Natural killer cell (primary cell): ENCODE measurements at regions not wholly inside any gene's neighbourhood (a gene's known extent, or its start where the extent isn't known, plus 50 kb on each side); places are given as distances from the start of the nearest gene placed in this dataset.
"Not testable (repeated sequence)": the region's sequence is repeated elsewhere in the genome, so short reads cannot be mapped to it uniquely, and the experiment has no call there.

Experiments
- ATAC-seq, 3 donors: fragments of 150-1000 bp in 2 of 3; fragments of 200-7000 bp in 1 of 3; cut with Tn5 transposase; 1 replicate in 1 of 3; 2 replicates in 2 of 3; pipeline ENCODE4 v1.10.0; 2021; ENCODE audit warnings: mild to moderate bottlenecking in 2 of 3, moderate library complexity in 2 of 3
- DNase-seq, 2 donors: peaks; one replicate each; pipeline versions ENCODE4 v3.0.0 to v3.0.0-alpha.2; 2013 to 2021; ENCODE audit warnings: mixed read lengths in 1 of 2
- H3K27ac ChIP-seq: one replicate; pipeline ENCODE4 v1.5.1; 2013; ENCODE audit warnings: mild to moderate bottlenecking, low read length
- H3K27me3 ChIP-seq: one replicate; pipeline ENCODE4 v1.6.1; 2013; ENCODE audit warnings: low read length; ENCODE audit not compliant: control insufficient read depth, insufficient read depth
- H3K36me3 ChIP-seq: one replicate; pipeline ENCODE4 v1.6.1; 2013; ENCODE audit warnings: low read length; ENCODE audit not compliant: control insufficient read depth, insufficient read depth
- H3K4me1 ChIP-seq: one replicate; pipeline ENCODE4 v1.6.1; 2013; ENCODE audit warnings: low read length; ENCODE audit not compliant: control insufficient read depth, insufficient read depth
- H3K4me3 ChIP-seq: one replicate; pipeline ENCODE4 v1.5.1; 2013; ENCODE audit warnings: low read length
- H3K9me3 ChIP-seq: one replicate; pipeline ENCODE4 v1.6.1; 2013; ENCODE audit warnings: low read length; ENCODE audit not compliant: control insufficient read depth, insufficient read depth
- H3K27ac Mint-ChIP-seq, 2 donors: one replicate each; pipeline ENCODE4 v1.8.0; 2022; ENCODE audit warnings: mild to moderate bottlenecking in 2 of 2, mixed read lengths in 2 of 2, moderate library complexity in 1 of 2
- H3K27me3 Mint-ChIP-seq, 2 donors: one replicate each; pipeline ENCODE4 v1.8.0; 2022; ENCODE audit warnings: low read depth in 2 of 2, mixed read lengths in 2 of 2
- H3K36me3 Mint-ChIP-seq: one replicate; pipeline ENCODE4 v1.8.0; 2022; ENCODE audit warnings: mixed read lengths
- H3K4me1 Mint-ChIP-seq, 2 donors: one replicate each; pipeline ENCODE4 v1.8.0; 2022; ENCODE audit warnings: mixed read lengths in 2 of 2
- H3K4me3 Mint-ChIP-seq: one replicate; pipeline ENCODE4 v1.8.0; 2022; ENCODE audit warnings: mild to moderate bottlenecking, moderate library complexity, mixed read lengths
- H3K9me3 Mint-ChIP-seq, 2 donors: one replicate each; pipeline ENCODE4 v1.8.0; 2022; ENCODE audit warnings: mixed read lengths in 2 of 2
- WGBS: methylation state at CpG from one replicate; pipeline ENCODE4 v1.1.7; 2013; ENCODE audit warnings: missing lambda C conversion rate; ENCODE audit not compliant: insufficient coverage; 5-methylcytosine and 5-hydroxymethylcytosine counted together
- intact Hi-C: fragments of 100-400 bp; cut with micrococcal nuclease; formaldehyde crosslinking; loops from one replicate; pipeline ENCODE4 v1.14.2; 2022
- TF ChIP-seq, protein P1 (sequence below): fragments of 200-600 bp; IDR thresholded peaks from one replicate; pipeline ENCODE4 v1.8.0; 2022; ENCODE audit warnings: antibody characterized with exemption

- no peak overlapping the region for H3K4me3 ChIP-seq
- H3K9me3 ChIP-seq = no peaks in the 10 kb centered on the region
- H3K27ac ChIP-seq = no peak overlapping the region
- no peak overlapping the region for H3K4me3 Mint-ChIP-seq
- 88% methylated on average over 5 of the region's 5 CpGs for WGBS
- H3K27ac Mint-ChIP-seq = no peak overlapping the region
- H3K27me3 ChIP-seq = no peaks in the 10 kb centered on the region
- H3K4me1 Mint-ChIP-seq = no peaks in the 10 kb centered on the region
- H3K27me3 Mint-ChIP-seq = peaks cover 23 to 55% of the 10 kb centered on the region in 2 donors
- DNase-seq (no peak), ATAC-seq (no peak)
- H3K9me3 Mint-ChIP-seq = no peaks in the 10 kb centered on the region
- no peaks in the 10 kb centered on the region for H3K4me1 ChIP-seq
- H3K36me3 ChIP-seq = no peaks in the 10 kb centered on the region
- H3K36me3 Mint-ChIP-seq = no peaks in the 10 kb centered on the region
- TF ChIP-seq, protein P1, sequence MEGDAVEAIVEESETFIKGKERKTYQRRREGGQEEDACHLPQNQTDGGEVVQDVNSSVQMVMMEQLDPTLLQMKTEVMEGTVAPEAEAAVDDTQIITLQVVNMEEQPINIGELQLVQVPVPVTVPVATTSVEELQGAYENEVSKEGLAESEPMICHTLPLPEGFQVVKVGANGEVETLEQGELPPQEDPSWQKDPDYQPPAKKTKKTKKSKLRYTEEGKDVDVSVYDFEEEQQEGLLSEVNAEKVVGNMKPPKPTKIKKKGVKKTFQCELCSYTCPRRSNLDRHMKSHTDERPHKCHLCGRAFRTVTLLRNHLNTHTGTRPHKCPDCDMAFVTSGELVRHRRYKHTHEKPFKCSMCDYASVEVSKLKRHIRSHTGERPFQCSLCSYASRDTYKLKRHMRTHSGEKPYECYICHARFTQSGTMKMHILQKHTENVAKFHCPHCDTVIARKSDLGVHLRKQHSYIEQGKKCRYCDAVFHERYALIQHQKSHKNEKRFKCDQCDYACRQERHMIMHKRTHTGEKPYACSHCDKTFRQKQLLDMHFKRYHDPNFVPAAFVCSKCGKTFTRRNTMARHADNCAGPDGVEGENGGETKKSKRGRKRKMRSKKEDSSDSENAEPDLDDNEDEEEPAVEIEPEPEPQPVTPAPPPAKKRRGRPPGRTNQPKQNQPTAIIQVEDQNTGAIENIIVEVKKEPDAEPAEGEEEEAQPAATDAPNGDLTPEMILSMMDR = no peak
- intact Hi-C loops = loop anchor here (5.0 kb wide), 1 partner anchor 51 kb away; no protein-coding TSS in a partner anchor
Observed at GRCh38 chr17:56723421-56723820, 110.3 kb downstream of the C17orf67 start.

GRCh38 chr17:56724664-56725063 is 109.1 kb downstream of the C17orf67 start:
- H3K27ac Mint-ChIP-seq = no peak overlapping the region
- no peaks in the 10 kb centered on the region for H3K4me1 ChIP-seq
- no peak overlapping the region for H3K27ac ChIP-seq
- no peak for DNase-seq
- H3K27me3 ChIP-seq = no peaks in the 10 kb centered on the region
- WGBS = 82% methylated on average over 10 of the region's 11 CpGs
- H3K36me3 ChIP-seq = no peaks in the 10 kb centered on the region
- no peaks in the 10 kb centered on the region for H3K36me3 Mint-ChIP-seq
- H3K4me3 ChIP-seq = no peak overlapping the region
- H3K9me3 Mint-ChIP-seq = no peaks in the 10 kb centered on the region
- no peak for ATAC-seq
- H3K9me3 ChIP-seq = no peaks in the 10 kb centered on the region
- H3K4me1 Mint-ChIP-seq = no peaks in the 10 kb centered on the region
- intact Hi-C loops = loop anchor here (5.0 kb wide), 1 partner anchor 52 kb away; no protein-coding TSS in a partner anchor
- TF ChIP-seq, protein P1 = no peak
- peaks cover 18 to 45% of the 10 kb centered on the region in 2 donors for H3K27me3 Mint-ChIP-seq
- H3K4me3 Mint-ChIP-seq = no peak overlapping the region

DNA sequence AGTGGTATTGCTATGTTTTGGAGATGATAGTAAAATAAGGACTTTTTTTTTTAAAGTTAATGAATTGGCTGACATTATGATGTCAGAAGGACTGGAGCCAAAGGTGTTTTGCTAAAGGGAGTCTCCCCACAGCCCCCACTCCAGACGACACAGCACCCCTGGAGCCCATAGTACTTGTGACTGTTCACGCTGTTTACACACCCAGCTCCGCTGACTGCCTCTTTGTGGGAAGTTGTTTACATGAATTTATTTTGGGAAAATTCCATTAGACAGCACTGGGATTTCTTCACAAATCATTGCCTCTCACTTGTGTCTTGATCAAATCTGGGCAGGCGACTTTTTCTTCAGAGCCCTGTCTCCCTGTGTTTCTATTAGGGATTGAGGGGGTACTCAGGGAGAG is 108.6 kb downstream of the C17orf67 start:
- Mint-ChIP-seq H3K27me3 (peaks cover 17 to 41% of the 10 kb centered on the region in 2 donors), H3K4me3 (no peak overlapping the region), H3K4me1 (no peaks in the 10 kb centered on the region), H3K9me3 (no peaks in the 10 kb centered on the region), H3K36me3 (no peaks in the 10 kb centered on the region), H3K27ac (no peak overlapping the region)
- Histone ChIP-seq H3K9me3 (no peaks in the 10 kb centered on the region), H3K4me1 (no peaks in the 10 kb centered on the region), H3K27me3 (no peaks in the 10 kb centered on the region), H3K27ac (no peak overlapping the region), H3K36me3 (no peaks in the 10 kb centered on the region), H3K4me3 (no peak overlapping the region)
- DNase-seq = no peak
- intact Hi-C loops = no loop called here
- WGBS = 85% methylated on average over 2 of the region's 4 CpGs
- TF ChIP-seq, protein P1 = no peak
- ATAC-seq = no peak

DNA sequence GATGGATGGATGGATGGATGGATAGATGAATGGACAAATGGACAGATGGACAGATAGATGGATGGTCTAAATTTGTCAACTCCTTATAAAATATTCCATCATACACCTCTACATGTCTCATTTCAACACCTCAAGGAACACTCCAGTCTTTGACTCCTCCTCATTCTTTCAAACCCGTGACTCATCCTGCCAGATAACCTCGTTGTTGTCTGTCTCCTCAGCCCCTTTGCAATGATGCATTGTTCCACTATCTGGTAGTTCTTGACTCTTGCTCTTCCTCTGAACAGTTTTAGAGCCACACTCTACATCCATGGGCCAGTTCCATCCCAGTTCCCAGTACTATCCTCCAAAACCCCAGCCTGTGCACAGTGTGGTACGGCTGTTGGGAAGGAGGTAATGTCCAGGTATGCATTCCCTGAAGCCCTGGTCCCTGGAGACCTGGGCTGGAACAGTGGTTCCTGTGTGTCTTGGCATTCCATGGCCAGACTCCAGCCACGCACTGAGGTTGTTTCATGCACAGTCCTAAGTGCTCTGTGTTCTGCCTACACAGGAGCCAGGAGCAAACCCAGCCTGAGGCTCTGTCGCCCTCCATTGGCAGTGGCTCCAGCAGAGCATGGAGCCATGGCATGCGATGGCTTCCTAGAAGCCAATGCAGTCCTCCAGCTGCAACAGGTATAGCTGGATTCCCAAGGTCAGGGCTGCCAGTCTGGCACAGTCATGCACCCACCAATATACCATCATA is 105.7 kb downstream of the C17orf67 start:
- no peaks in the 10 kb centered on the region for H3K27me3 ChIP-seq
- H3K36me3 ChIP-seq = no peaks in the 10 kb centered on the region
- H3K27ac ChIP-seq = no peak overlapping the region
- Mint-ChIP-seq H3K27me3 (peaks cover 30 to 63% of the 10 kb centered on the region in 2 donors), H3K27ac (no peak overlapping the region), H3K4me1 (no peaks in the 10 kb centered on the region), H3K36me3 (no peaks in the 10 kb centered on the region), H3K9me3 (no peaks in the 10 kb centered on the region), H3K4me3 (no peak overlapping the region)
- no peak for ATAC-seq
- no peak for DNase-seq
- TF ChIP-seq, protein P1 = no peak
- no peaks in the 10 kb centered on the region for H3K4me1 ChIP-seq
- WGBS = 89% methylated on average over 6 of the region's 6 CpGs
- intact Hi-C loops = no loop called here
- no peaks in the 10 kb centered on the region for H3K9me3 ChIP-seq
- no peak overlapping the region for H3K4me3 ChIP-seq

DNA sequence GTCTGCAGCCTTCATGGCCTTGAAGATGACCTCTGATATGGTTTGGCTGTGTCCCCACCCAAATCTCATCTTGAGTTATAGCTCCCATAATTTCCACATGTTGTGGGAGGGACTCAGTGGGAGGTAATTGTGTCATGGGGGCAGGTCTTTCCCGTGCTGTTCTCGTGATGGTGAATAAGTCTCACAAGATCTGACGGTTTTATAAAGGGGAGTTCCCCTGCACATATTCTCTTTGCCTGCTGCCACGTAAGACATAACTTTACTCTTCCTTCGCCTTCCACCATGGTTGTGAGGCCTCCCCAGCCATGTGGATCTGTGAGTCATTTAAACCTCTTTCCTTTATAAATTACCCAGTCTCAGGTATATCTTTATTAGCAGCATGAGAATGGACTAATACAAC is 102.6 kb downstream of the C17orf67 start:
- H3K27me3 ChIP-seq, intact Hi-C loops, H3K36me3 ChIP-seq, H3K4me1 ChIP-seq, H3K4me3 ChIP-seq, H3K4me1 Mint-ChIP-seq, DNase-seq, H3K9me3 Mint-ChIP-seq, ATAC-seq, H3K27ac ChIP-seq, H3K4me3 Mint-ChIP-seq, H3K9me3 ChIP-seq, H3K27ac Mint-ChIP-seq, H3K36me3 Mint-ChIP-seq: not testable (repeated sequence)
- 83% methylated on average over 5 of the region's 5 CpGs for WGBS
- H3K27me3 Mint-ChIP-seq = peaks cover 38 to 69% of the 10 kb centered on the region in 2 donors
